Activated CD4-positive, alpha-beta T cell treated with anti-CD3 and anti-CD28 coated beads, Interleukin-2, amount 10 ng/mL, durations not matched to agents 24 days and 14 days (primary cell): ENCODE measurements at regions not wholly inside any gene's neighbourhood (a gene's known extent, or its start where the extent isn't known, plus 50 kb on each side); places are given as distances from the start of the nearest gene placed in this dataset.

ENCODE experiments used
- DNase-seq: peaks from one replicate; pipeline ENCODE4 v3.0.0; 2022
- H3K27ac Mint-ChIP-seq: one replicate; pipeline ENCODE4 v1.8.0; 2022; ENCODE audit warnings: mild to moderate bottlenecking, mixed read lengths
- H3K27me3 Mint-ChIP-seq: one replicate; pipeline ENCODE4 v1.8.0; 2022; ENCODE audit warnings: mixed read lengths
- H3K36me3 Mint-ChIP-seq: one replicate; pipeline ENCODE4 v1.8.0; 2022; ENCODE audit warnings: low read depth, mild to moderate bottlenecking, mixed read lengths
- H3K4me1 Mint-ChIP-seq: one replicate; pipeline ENCODE4 v1.8.0; 2021; ENCODE audit warnings: mixed read lengths
- H3K4me3 Mint-ChIP-seq: one replicate; pipeline ENCODE4 v1.8.0; 2022; ENCODE audit warnings: mild to moderate bottlenecking, moderate library complexity, mixed read lengths
- H3K9me3 Mint-ChIP-seq: one replicate; pipeline ENCODE4 v1.8.0; 2021; ENCODE audit warnings: mixed read lengths
- intact Hi-C: fragments of 100-400 bp; cut with micrococcal nuclease; formaldehyde crosslinking; loops from one replicate; pipeline ENCODE4 v1.15.1; 2023

- Mint-ChIP-seq H3K27me3 (no peaks in the 10 kb centered on the region), H3K9me3 (no peaks in the 10 kb centered on the region), H3K36me3 (no peaks in the 10 kb centered on the region), H3K27ac (no peak overlapping the region), H3K4me3 (no peak overlapping the region), H3K4me1 (no peaks in the 10 kb centered on the region)
- DNase-seq: peak; percentile 68
- intact Hi-C loops: no loop called here
Observed at GRCh38 chr18:68623342-68623741, 91.6 kb downstream of the TMX3 start.

GRCh38 chr18:68611311-68611710, 103.6 kb downstream of the TMX3 start:
- no peak for DNase-seq
- Mint-ChIP-seq H3K27me3 (peaks cover 3% of the 10 kb centered on the region), H3K27ac (no peak overlapping the region), H3K9me3 (no peaks in the 10 kb centered on the region), H3K4me1 (no peaks in the 10 kb centered on the region), H3K36me3 (no peaks in the 10 kb centered on the region), H3K4me3 (no peak overlapping the region)
- intact Hi-C loops: no loop called here

DNA sequence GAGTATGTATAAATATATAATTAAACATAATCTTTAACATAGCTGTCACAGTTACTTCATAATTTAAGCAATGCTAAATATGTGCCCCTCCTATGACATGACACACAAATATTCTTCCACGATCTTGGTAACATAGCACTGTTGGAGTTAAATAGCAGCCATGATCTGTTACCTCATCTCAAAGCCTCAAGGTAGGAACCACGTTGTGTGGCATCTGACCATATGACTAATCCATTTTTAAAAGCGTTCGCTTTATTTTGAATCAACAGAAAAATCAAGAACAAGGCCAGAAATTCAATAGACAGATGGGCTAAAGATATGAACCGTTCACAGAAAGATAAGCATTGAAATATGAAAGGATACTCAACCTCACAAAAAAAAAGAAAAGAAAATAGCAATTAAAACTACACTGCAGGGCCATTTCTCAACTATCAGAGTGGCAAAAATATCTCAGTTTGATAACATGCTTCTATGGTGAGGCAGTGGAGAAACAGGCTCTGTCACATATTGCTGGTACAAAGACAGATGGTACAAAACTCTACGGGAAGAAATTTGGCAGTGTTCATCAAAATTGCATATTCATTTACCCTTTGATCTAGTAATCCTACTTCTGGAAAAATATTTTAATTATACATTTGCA, 105.9 kb downstream of the TMX3 start:
- DNase-seq: no peak
- intact Hi-C loops: no loop called here
- Mint-ChIP-seq H3K9me3 (no peaks in the 10 kb centered on the region), H3K27ac (no peak overlapping the region), H3K27me3 (peaks cover under 1% of the 10 kb centered on the region), H3K4me3 (no peak overlapping the region), H3K36me3 (no peaks in the 10 kb centered on the region), H3K4me1 (no peaks in the 10 kb centered on the region)

DNA sequence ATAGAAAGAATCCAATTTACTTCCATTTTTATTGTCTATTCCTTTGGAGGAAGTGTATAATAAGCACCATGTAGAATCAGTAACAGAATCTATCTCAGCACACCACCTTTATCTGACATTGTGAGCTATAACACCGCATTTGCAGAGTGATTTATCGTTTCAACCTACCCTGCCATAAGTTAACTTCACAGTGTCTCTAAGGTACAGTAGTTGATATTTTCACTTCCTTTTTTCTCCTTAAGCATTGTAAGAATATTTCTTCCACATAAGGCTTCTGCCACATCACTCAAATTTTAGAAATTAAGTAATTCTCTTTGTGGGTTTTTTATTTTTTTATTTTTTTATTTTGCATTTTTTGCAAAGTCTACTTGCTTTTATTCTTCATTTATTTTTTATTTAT, 107.1 kb downstream of the TMX3 start:
- no peaks in the 10 kb centered on the region for H3K9me3 Mint-ChIP-seq
- intact Hi-C loops: no loop called here
- no peaks in the 10 kb centered on the region for H3K36me3 Mint-ChIP-seq
- DNase-seq: no peak
- H3K27me3 Mint-ChIP-seq: no peaks in the 10 kb centered on the region
- H3K27ac Mint-ChIP-seq: no peak overlapping the region
- H3K4me3 Mint-ChIP-seq: no peak overlapping the region
- H3K4me1 Mint-ChIP-seq: no peaks in the 10 kb centered on the region

DNA sequence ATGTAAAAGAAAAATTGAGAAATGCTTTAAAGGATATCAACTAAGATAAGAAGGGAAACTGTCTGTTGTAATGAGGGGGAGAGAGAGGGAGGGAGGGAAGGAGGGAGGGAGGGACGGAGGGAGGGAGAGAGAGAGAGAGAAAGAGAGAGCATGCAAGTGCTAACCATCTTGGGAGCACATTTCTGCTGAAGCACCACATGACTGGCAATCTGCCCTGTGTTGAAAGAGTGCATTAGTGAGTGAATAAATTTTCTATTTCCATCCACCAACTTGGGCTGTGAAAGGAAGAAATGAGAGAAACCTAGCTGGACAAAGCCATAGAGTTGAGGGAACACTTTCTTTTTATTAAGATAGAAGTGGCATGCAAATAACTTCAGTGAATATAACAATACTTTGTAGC, 110.7 kb downstream of the TMX3 start:
- Mint-ChIP-seq H3K27ac (no peak overlapping the region), H3K36me3 (no peaks in the 10 kb centered on the region), H3K27me3 (no peaks in the 10 kb centered on the region), H3K9me3 (no peaks in the 10 kb centered on the region), H3K4me3 (no peak overlapping the region), H3K4me1 (no peaks in the 10 kb centered on the region)
- intact Hi-C loops: no loop called here
- DNase-seq: no peak

GRCh38 chr18:68596016-68596415, 118.9 kb downstream of the TMX3 start:
- no peaks in the 10 kb centered on the region for H3K4me1 Mint-ChIP-seq
- intact Hi-C loops: no loop called here

GRCh38 chr18:68588169-68588568, 126.7 kb downstream of the TMX3 start:
- Mint-ChIP-seq H3K4me3 (no peak overlapping the region), H3K27me3 (no peaks in the 10 kb centered on the region), H3K4me1 (no peaks in the 10 kb centered on the region), H3K27ac (no peak overlapping the region), H3K9me3 (no peaks in the 10 kb centered on the region), H3K36me3 (no peaks in the 10 kb centered on the region)
- no peak for DNase-seq
- intact Hi-C loops: no loop called here

More at GRCh38 chr18:68596016-68596415, 118.9 kb downstream of the TMX3 start:
- DNase-seq: no peak
- Mint-ChIP-seq H3K36me3 (no peaks in the 10 kb centered on the region), H3K9me3 (no peaks in the 10 kb centered on the region), H3K27ac (no peak overlapping the region), H3K4me3 (no peak overlapping the region), H3K27me3 (no peaks in the 10 kb centered on the region)

- no peaks in the 10 kb centered on the region for H3K4me1 Mint-ChIP-seq
- H3K27me3 Mint-ChIP-seq: no peaks in the 10 kb centered on the region
- H3K4me3 Mint-ChIP-seq: no peak overlapping the region
- no peak for DNase-seq
- H3K36me3 Mint-ChIP-seq: no peaks in the 10 kb centered on the region
- H3K9me3 Mint-ChIP-seq: no peaks in the 10 kb centered on the region
- intact Hi-C loops: no loop called here
- H3K27ac Mint-ChIP-seq: no peak overlapping the region
Observed at GRCh38 chr18:68583685-68584084, 131.2 kb downstream of the TMX3 start.

DNA sequence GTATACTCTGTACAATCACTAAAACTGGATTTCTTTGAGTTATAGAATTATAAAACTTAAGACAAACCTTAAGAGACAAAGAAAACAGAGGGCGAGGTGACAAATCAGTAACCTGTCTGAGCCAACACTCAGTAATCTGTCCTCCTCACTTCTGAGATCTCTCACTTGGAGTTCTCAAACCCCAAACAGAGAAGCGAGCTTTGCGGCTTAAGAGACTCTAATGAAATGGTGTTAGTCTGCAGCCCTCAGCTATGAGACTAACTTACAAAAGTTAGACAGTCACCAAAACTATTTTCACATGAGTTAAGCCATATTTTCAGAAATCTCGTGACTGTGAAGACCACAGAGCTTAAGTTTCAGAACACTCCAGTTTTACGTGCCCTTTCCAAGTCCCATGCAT, 140.6 kb downstream of the TMX3 start:
- Mint-ChIP-seq H3K36me3 (no peaks in the 10 kb centered on the region), H3K27me3 (no peaks in the 10 kb centered on the region), H3K4me3 (no peak overlapping the region), H3K9me3 (no peaks in the 10 kb centered on the region), H3K27ac (no peak overlapping the region), H3K4me1 (no peaks in the 10 kb centered on the region)
- no peak for DNase-seq
- intact Hi-C loops: no loop called here

DNA sequence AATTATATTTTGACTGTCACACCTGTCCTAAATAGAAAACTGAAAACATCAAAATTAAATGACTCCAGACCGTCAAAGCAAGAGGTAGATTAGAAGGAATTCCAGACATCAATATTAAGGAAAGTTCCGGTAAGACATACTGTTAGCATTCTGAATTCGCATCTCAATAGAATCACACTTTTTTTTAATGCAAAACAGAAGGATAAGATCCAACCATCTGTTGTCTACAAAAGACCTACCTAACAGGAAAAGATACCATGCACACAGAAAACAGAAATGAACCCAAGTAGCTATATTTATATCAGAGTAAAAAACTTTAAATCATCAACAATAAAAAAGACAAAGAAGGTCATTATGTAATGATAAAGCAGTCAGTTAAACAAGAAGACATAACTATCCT, 145.0 kb downstream of the TMX3 start:
- H3K27ac Mint-ChIP-seq: no peak overlapping the region
- H3K9me3 Mint-ChIP-seq: no peaks in the 10 kb centered on the region
- DNase-seq: no peak
- no peaks in the 10 kb centered on the region for H3K4me1 Mint-ChIP-seq
- no peaks in the 10 kb centered on the region for H3K27me3 Mint-ChIP-seq
- intact Hi-C loops: no loop called here
- no peaks in the 10 kb centered on the region for H3K36me3 Mint-ChIP-seq
- H3K4me3 Mint-ChIP-seq: no peak overlapping the region

DNA sequence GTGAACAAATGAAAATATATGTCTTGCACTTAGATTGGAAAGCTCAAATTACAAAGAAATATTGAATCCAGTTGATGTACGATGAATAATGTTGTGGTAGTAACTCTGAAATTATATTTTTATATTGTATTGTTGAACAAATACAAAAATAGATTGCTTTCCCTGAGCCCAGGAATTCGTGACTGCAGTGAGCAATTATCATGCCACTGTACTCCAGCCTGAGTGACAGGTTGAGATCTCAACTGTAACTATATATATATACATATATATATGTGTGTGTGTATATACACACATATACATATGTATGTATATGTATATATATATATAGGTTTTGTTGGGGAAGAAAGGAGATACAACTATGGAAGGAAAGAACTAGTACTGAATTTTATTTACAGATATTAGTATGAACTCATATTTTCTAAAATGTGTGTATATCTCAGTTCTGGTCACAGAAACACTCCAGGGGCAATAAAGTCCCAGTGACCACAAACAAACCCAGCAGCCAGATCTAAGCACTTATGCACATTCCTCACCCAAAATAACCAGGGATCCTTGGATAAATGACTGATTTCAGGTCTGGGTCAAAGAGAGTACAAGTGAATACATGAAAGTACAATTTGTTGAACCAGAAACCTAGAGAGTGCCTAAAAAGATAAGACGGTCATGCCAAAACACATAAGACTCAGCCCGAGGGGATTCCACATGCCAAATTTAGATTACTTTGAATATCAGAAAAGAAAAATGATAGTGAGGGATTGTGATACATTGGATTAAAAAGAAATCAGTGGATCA, 146.3 kb downstream of the TMX3 start:
- no peaks in the 10 kb centered on the region for H3K27me3 Mint-ChIP-seq
- intact Hi-C loops: no loop called here
- H3K36me3 Mint-ChIP-seq: no peaks in the 10 kb centered on the region
- no peak overlapping the region for H3K4me3 Mint-ChIP-seq
- H3K27ac Mint-ChIP-seq: no peak overlapping the region
- no peaks in the 10 kb centered on the region for H3K4me1 Mint-ChIP-seq
- H3K9me3 Mint-ChIP-seq: no peaks in the 10 kb centered on the region
- no peak for DNase-seq

DNA sequence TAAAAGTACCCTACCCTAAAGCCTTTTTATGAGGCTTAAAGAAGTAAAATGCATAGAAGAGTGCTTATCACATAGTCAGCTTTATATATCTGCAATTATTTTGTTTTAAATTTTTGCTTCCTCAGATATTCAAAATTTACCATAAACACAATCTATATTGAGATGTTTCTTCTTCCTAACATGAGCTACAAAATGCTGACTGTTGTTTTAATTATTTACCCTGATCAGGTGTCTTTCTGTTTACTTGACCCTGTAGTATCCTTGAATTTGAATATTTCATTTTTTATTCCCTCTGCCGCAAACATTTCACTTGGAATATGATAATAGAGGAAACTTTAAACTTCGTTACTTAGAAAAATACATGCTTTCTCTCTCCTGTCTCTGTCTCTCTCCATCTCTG, 147.9 kb downstream of the TMX3 start:
- intact Hi-C loops: no loop called here
- DNase-seq: no peak
- H3K27me3 Mint-ChIP-seq: no peaks in the 10 kb centered on the region
- no peak overlapping the region for H3K27ac Mint-ChIP-seq
- H3K4me3 Mint-ChIP-seq: no peak overlapping the region
- no peaks in the 10 kb centered on the region for H3K4me1 Mint-ChIP-seq
- no peaks in the 10 kb centered on the region for H3K36me3 Mint-ChIP-seq
- H3K9me3 Mint-ChIP-seq: no peaks in the 10 kb centered on the region

GRCh38 chr18:68564961-68565360, 149.9 kb downstream of the TMX3 start:
- intact Hi-C loops: no loop called here
- H3K4me1 Mint-ChIP-seq: no peaks in the 10 kb centered on the region
- H3K36me3 Mint-ChIP-seq: no peaks in the 10 kb centered on the region
- no peak overlapping the region for H3K4me3 Mint-ChIP-seq
- no peak for DNase-seq
- no peaks in the 10 kb centered on the region for H3K27me3 Mint-ChIP-seq
- H3K9me3 Mint-ChIP-seq: no peaks in the 10 kb centered on the region
- H3K27ac Mint-ChIP-seq: no peak overlapping the region

DNA sequence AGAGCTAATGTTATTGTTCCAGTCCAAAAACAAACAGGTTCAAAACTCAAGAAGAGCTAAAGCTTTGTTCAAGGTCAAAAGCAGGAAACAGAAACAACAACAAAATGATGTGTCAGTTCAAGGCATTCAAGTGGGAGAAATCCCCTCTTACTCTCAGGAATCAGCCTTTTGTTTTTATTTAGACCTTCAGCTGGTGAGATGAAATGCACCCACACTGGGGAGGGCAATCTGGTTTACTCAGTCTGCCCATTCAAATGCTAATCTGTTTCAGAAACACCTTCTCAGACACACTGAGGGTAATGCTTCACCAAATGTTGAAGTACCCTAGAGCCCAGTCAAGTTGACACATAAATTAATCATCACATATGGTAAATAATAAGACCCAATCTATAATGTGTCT, 150.6 kb downstream of the TMX3 start:
- DNase-seq: no peak
- no peaks in the 10 kb centered on the region for H3K36me3 Mint-ChIP-seq
- H3K27me3 Mint-ChIP-seq: no peaks in the 10 kb centered on the region
- H3K4me3 Mint-ChIP-seq: no peak overlapping the region
- no peaks in the 10 kb centered on the region for H3K9me3 Mint-ChIP-seq
- no peak overlapping the region for H3K27ac Mint-ChIP-seq
- no peaks in the 10 kb centered on the region for H3K4me1 Mint-ChIP-seq
- intact Hi-C loops: no loop called here

DNA sequence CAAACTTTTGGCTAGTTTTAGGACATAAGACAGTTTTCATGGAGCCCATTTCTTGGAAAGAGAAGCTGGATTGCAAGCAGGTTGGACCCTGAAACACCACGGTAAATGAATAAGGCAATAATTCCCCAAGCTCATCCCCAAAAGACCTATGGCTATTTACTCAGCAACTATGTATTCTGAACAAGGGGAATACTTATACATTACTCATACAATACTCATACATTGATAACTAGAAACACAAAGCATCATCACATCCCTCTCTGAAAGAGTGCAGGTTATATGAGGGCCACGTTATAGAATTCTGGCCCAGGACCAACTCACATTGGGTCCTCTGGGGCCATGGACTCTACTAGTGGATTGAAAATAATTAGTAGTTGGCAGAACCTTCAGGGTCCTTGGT, 154.8 kb downstream of the TMX3 start:
- no peaks in the 10 kb centered on the region for H3K4me1 Mint-ChIP-seq
- H3K36me3 Mint-ChIP-seq: no peaks in the 10 kb centered on the region
- no peak overlapping the region for H3K4me3 Mint-ChIP-seq
- DNase-seq: no peak
- intact Hi-C loops: no loop called here
- no peak overlapping the region for H3K27ac Mint-ChIP-seq
- no peaks in the 10 kb centered on the region for H3K27me3 Mint-ChIP-seq
- H3K9me3 Mint-ChIP-seq: no peaks in the 10 kb centered on the region
